ENCODE measurements at regions not wholly inside any gene's neighbourhood (a gene's known extent, or its start where the extent isn't known, plus 50 kb on each side); places are given as distances from the start of the nearest gene placed in this dataset.

DNA sequence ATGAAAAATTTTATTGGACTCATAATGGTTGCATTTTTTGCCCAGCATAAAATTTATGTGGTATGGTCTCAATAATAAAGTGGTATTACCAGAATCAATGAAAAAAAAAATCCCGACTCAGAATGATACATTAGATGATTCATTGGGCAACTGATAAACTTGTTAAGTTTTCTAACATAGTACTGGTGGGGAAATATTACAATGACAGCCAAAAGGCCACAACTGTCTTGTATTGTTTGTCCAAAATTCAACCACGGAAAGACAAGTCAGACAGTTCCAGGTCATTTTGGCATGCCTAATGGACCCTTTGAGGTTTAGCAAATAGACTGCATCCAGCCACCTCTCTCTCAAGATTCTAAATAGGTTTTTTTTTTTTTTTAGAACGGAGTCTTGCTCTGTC, 70.5 kb upstream of the TRIM9 start:
- in situ Hi-C loops (cut with MboI; ENCODE audit: low sequenced_read_pairs in 4 of 4) (no loop called here), intact Hi-C loops (cut with DNase I; ENCODE audit: low total_unique reads) (no loop called here)
- Histone ChIP-seq H3K27me3 (no peaks in the 10 kb centered on the region), H3K9me3 (no peaks in the 10 kb centered on the region), H3K36me3 (no peaks in the 10 kb centered on the region), H3K4me3 (no peak overlapping the region), H3K4me1 (peaks cover 5 to 18% of the 10 kb centered on the region in 2 donors), H3K27ac (no peak overlapping the region)
- TF ChIP-seq, protein P1, sequence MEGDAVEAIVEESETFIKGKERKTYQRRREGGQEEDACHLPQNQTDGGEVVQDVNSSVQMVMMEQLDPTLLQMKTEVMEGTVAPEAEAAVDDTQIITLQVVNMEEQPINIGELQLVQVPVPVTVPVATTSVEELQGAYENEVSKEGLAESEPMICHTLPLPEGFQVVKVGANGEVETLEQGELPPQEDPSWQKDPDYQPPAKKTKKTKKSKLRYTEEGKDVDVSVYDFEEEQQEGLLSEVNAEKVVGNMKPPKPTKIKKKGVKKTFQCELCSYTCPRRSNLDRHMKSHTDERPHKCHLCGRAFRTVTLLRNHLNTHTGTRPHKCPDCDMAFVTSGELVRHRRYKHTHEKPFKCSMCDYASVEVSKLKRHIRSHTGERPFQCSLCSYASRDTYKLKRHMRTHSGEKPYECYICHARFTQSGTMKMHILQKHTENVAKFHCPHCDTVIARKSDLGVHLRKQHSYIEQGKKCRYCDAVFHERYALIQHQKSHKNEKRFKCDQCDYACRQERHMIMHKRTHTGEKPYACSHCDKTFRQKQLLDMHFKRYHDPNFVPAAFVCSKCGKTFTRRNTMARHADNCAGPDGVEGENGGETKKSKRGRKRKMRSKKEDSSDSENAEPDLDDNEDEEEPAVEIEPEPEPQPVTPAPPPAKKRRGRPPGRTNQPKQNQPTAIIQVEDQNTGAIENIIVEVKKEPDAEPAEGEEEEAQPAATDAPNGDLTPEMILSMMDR (IDR thresholded peaks at IDR 0.05 in 4 of 5, conservative IDR thresholded peaks at IDR 0.05 in 1 of 5) = no peak
- TF ChIP-seq POLR2A (IDR thresholded peaks at IDR 0.05) = no peak
- ATAC-seq (no peak), DNase-seq (no peak)

DNA sequence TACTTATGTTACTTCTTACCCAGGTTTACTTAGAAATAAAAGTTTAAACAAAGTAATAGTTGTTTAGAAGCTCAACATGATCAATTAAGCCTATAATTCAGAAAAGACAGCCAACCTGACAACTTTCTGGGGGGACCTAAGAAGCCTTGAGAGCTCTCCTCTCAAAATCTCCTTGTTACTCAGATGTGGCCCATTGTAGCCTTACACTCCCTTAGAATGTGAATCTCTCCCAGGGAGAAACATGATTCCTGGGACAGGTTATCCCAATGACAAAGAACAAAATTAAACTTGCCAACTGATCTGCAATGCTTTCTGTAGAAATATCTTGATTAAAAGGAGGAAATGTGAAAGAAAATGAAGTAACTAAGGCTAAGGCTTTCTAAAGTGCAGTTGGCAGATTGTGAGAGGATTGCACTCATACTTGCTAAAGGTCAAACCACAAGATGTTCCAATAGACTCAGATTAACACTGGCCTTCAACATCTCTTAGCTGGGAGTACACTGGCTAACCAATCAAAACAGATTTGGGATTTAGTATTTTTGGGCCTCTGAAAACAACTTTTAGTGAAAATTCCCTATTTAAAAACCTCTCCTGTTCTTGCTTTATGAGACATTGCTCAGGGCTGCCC, 72.3 kb upstream of the TMX1 start:
- Histone ChIP-seq H3K9me3 (no peaks in the 10 kb centered on the region), H3K36me3 (no peaks in the 10 kb centered on the region), H3K27ac (peak overlapping the region; percentile 16 to 62 (median 38)), H3K4me1 (peaks cover 5 to 18% of the 10 kb centered on the region in 2 donors), H3K27me3 (no peaks in the 10 kb centered on the region), H3K4me3 (no peak overlapping the region)
- ATAC-seq (peak; percentile 88 to 96), DNase-seq (no peak)
- intact Hi-C loops (cut with DNase I; ENCODE audit: low total_unique reads) = no loop called here
- in situ Hi-C loops (cut with MboI; ENCODE audit: low sequenced_read_pairs in 4 of 4) = no loop called here
- no peak for TF ChIP-seq POLR2A (IDR thresholded peaks at IDR 0.05)
- TF ChIP-seq, protein P1 (IDR thresholded peaks at IDR 0.05 in 4 of 5, conservative IDR thresholded peaks at IDR 0.05 in 1 of 5) = no peak

DNA sequence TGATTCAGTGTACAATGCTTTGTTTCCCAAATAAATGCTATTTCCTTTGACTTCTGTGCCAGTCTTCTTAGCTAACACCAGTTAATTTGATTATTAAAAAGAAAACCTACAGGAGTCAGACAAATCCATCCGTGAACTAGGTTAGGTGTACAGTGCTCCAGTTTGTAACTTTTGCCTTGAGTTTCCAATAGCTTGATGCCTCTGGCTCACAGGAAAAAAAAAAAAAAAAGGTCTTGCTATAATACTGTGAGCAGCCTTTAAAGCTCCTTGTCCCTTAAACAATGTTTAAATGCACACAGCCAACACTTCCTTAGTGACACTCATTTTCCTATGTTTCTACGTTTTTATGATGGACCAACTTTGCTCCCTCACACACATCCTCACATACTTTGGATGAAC, 71.8 kb upstream of the TMX1 start:
- DNase-seq (no peak), ATAC-seq (peak; percentile 11 to 59)
- no peaks in the 10 kb centered on the region for H3K9me3 ChIP-seq
- H3K27me3 ChIP-seq = no peaks in the 10 kb centered on the region
- H3K27ac ChIP-seq = peak overlapping the region in 3 of 4 donors; percentile 26 to 62 (median 51)
- no peaks in the 10 kb centered on the region for H3K36me3 ChIP-seq
- intact Hi-C loops (cut with DNase I; ENCODE audit: low total_unique reads) (no loop called here), in situ Hi-C loops (cut with MboI; ENCODE audit: low sequenced_read_pairs in 4 of 4) (no loop called here)
- TF ChIP-seq, protein P1 (IDR thresholded peaks at IDR 0.05 in 4 of 5, conservative IDR thresholded peaks at IDR 0.05 in 1 of 5) = no peak
- no peak for TF ChIP-seq POLR2A (IDR thresholded peaks at IDR 0.05)
- H3K4me3 ChIP-seq = no peak overlapping the region
- peaks cover 5 to 18% of the 10 kb centered on the region in 2 donors for H3K4me1 ChIP-seq

DNA sequence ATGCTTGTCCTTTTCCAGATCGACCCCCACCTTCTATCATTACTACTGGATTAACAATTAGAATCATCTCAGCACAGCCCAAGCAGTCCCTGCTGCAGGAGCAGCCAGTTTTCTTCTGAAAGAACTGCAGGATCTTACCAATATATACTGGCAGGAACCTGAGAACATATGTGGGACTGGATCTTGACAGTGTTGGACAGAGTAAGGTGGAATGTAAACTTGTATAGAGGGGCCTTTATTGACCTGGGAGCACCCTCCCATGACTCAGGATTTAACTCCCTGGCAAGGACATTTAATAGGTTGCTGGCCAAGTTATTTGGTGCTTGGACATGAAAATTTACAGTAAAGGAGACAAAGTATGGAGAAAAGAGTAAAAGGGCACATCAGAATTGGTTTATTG, 66.2 kb upstream of the TMX1 start:
- Histone ChIP-seq H3K36me3 (no peaks in the 10 kb centered on the region), H3K4me3 (no peak overlapping the region), H3K27me3 (no peaks in the 10 kb centered on the region), H3K4me1 (peaks cover 0 to under 1% of the 10 kb centered on the region in 2 donors), H3K9me3 (no peaks in the 10 kb centered on the region), H3K27ac (no peak overlapping the region)
- intact Hi-C loops (cut with DNase I; ENCODE audit: low total_unique reads) = no loop called here
- in situ Hi-C loops (cut with MboI; ENCODE audit: low sequenced_read_pairs in 4 of 4) = no loop called here
- ATAC-seq (no peak), DNase-seq (no peak)
- TF ChIP-seq, protein P1 (IDR thresholded peaks at IDR 0.05 in 4 of 5, conservative IDR thresholded peaks at IDR 0.05 in 1 of 5) = no peak
- no peak for TF ChIP-seq POLR2A (IDR thresholded peaks at IDR 0.05)

DNA sequence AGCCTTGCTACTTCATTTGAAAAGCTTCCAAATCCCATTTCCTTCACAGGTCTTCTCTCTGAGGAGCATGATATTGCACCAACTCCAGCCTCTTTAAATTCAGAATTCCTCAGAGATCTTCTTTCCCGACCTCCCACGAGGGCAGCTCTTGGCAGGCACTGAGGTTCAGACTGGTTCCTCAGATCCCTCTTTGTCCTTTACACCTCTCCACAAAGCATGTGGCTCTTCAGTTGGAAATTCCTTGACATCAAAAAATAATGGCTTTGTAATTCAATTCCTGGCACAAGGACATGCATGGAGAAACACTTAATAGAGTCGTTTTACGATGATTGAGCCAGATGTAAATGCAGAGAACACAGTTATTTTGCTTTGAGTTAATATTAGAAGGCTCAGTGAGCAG, 63.2 kb upstream of the TMX1 start:
- H3K27me3 ChIP-seq = no peaks in the 10 kb centered on the region
- in situ Hi-C loops (cut with MboI; ENCODE audit: low sequenced_read_pairs in 4 of 4) = no loop called here
- intact Hi-C loops (cut with DNase I; ENCODE audit: low total_unique reads) = no loop called here
- no peaks in the 10 kb centered on the region for H3K9me3 ChIP-seq
- H3K4me3 ChIP-seq = no peak overlapping the region
- TF ChIP-seq, protein P1 (IDR thresholded peaks at IDR 0.05 in 4 of 5, conservative IDR thresholded peaks at IDR 0.05 in 1 of 5) = no peak
- no peak for TF ChIP-seq POLR2A (IDR thresholded peaks at IDR 0.05)
- ATAC-seq (no peak), DNase-seq (no peak)
- H3K4me1 ChIP-seq = no peaks in the 10 kb centered on the region
- no peak overlapping the region for H3K27ac ChIP-seq
- H3K36me3 ChIP-seq = no peaks in the 10 kb centered on the region

All from gastrocnemius medialis (tissue), 4 donors.